ENCODE measurements at regions not wholly inside any gene's neighbourhood (a gene's known extent, or its start where the extent isn't known, plus 50 kb on each side); places are given as distances from the start of the nearest gene placed in this dataset.

GRCh38 chr13:109971006-109971405, 184.6 kb upstream of the IRS2 start:
- Histone ChIP-seq H4K8ac (ENCODE audit: extremely low read depth, insufficient read depth, low read length) (no peak overlapping the region), H2BK15ac (ENCODE audit: low read length) (no peak overlapping the region), H3K27me3 (replicated peaks in 1 of 4; ENCODE audit: control insufficient read depth in 3 of 4, extremely low read depth in 1 of 4, insufficient read depth in 3 of 4, low read length in 3 of 4) (no peaks in the 10 kb centered on the region), H2BK12ac (ENCODE audit: low read depth, low read length) (no peak overlapping the region), H2BK120ac (replicated peaks; ENCODE audit: low read depth, low read length) (no peak overlapping the region), H4K20me1 (replicated peaks in 1 of 2; ENCODE audit: control insufficient read depth in 1 of 2, insufficient read depth in 2 of 2, low read length in 2 of 2) (no peaks in the 10 kb centered on the region), H2BK5ac (ENCODE audit: low read depth, low read length) (no peak overlapping the region), H3K79me1 (ENCODE audit: low read depth, low read length) (no peaks in the 10 kb centered on the region), H3K36me3 (ENCODE audit: control insufficient read depth in 2 of 4, insufficient read depth in 4 of 4, low read length in 3 of 4) (no peaks in the 10 kb centered on the region), H2BK20ac (ENCODE audit: low read length) (no peak overlapping the region), H3K14ac (ENCODE audit: insufficient read length) (no peak overlapping the region), H2AFZ (ENCODE audit: low read length) (no peak overlapping the region), H3K56ac (replicated peaks; ENCODE audit: insufficient read length, low read depth, low read length) (no peak overlapping the region), H3K79me2 (ENCODE audit: control insufficient read depth in 1 of 2, insufficient read depth in 2 of 2, low read length in 2 of 2) (no peaks in the 10 kb centered on the region), H3K9ac (replicated peaks in 1 of 4; ENCODE audit: extremely low read depth in 1 of 4, low read depth in 3 of 4, low read length in 3 of 4) (no peak overlapping the region), H3K23me2 (ENCODE audit: low read depth, low read length) (no peaks in the 10 kb centered on the region), H3K4me3 (ENCODE audit: extremely low read depth in 1 of 4, insufficient read depth in 2 of 4, low read depth in 3 of 4, low read length in 4 of 4) (no peak overlapping the region), H3K4ac (replicated peaks; ENCODE audit: insufficient read length, low read depth, low read length) (no peak overlapping the region), H3K23ac (ENCODE audit: insufficient read length) (no peak overlapping the region), H3K4me1 (replicated peaks in 1 of 4; ENCODE audit: control insufficient read depth in 3 of 4, insufficient read depth in 4 of 4, low read length in 3 of 4) (no peaks in the 10 kb centered on the region), H3K27ac (ENCODE audit: low read depth, low read length) (no peak overlapping the region), H3K9me3 (ENCODE audit: insufficient read depth in 2 of 2, low read depth in 1 of 2, low read length in 1 of 2) (peaks cover 3 to 9% of the 10 kb centered on the region in 2 experiments; a peak in 1 of 4 replicates), H4K5ac (ENCODE audit: insufficient read length, low read depth, low read length) (no peak overlapping the region), H3K18ac (ENCODE audit: extremely low read depth, low read length) (no peak overlapping the region), H3K4me2 (ENCODE audit: insufficient read depth in 1 of 2, low read depth in 2 of 2, low read length in 2 of 2) (no peak overlapping the region), H2AK5ac (ENCODE audit: low read depth, low read length) (no peak overlapping the region), H4K91ac (replicated peaks; ENCODE audit: insufficient read length, low read length) (no peak overlapping the region)
- ChIA-PET POLR2A (ENCODE audit: partially characterized antibody) (no interaction called here), CTCF (ENCODE audit: partially characterized antibody) (no interaction called here)
- DNase-seq (ENCODE audit: low read depth in 1 of 2, low spot score in 2 of 2) (no peak), FAIRE-seq (no peak)
- WGBS, 2 experiments (ENCODE audit: extremely low coverage in 1 of 2, insufficient coverage in 1 of 2, insufficient read length in 1 of 2, insufficient replicate concordance in 2 of 2, low coverage in 1 of 2, low lambda C conversion rate in 2 of 2, missing lambda C conversion rate in 1 of 2) = 83% methylated on average over 7 of the region's 7 CpGs; no CpG with 5 or more reads in 1 of the 2 experiments
- TF ChIP-seq CHD2 (IDR thresholded peaks at IDR 0.05; ENCODE audit: low read length) (no peak), BCL11A (IDR thresholded peaks at IDR 0.05; ENCODE audit: low read depth in 2 of 2, low read length in 2 of 2) (no peak), HDAC6 (IDR thresholded peaks at IDR 0.05; ENCODE audit: low read depth, low read length) (no peak), SIRT6 (IDR thresholded peaks at IDR 0.05; ENCODE audit: low read length) (no peak), SP4 (IDR thresholded peaks at IDR 0.05; ENCODE audit: low read length) (no peak), ZNF274 (IDR thresholded peaks at IDR 0.05; ENCODE audit: borderline replicate concordance, extremely low read depth, low read length) (no peak), KDM5A (IDR thresholded peaks at IDR 0.05; ENCODE audit: low read length) (no peak), POU5F1 (IDR thresholded peaks at IDR 0.05; ENCODE audit: low read depth, low read length) (no peak), MAFK (IDR thresholded peaks at IDR 0.05; ENCODE audit: low read depth, low read length) (no peak), SIN3A (conservative IDR thresholded peaks at IDR 0.05 in 1 of 2, IDR thresholded peaks at IDR 0.05 in 1 of 2; ENCODE audit: low read depth in 1 of 2, low read length in 2 of 2) (no peak), SIX5 (IDR thresholded peaks at IDR 0.05; ENCODE audit: low read depth, low read length) (no peak), MAX (IDR thresholded peaks at IDR 0.05) (no peak), YY1 (IDR thresholded peaks at IDR 0.05; ENCODE audit: low read depth, low read length) (no peak), SRF (IDR thresholded peaks at IDR 0.05; ENCODE audit: low read depth, low read length) (no peak), TBP (IDR thresholded peaks at IDR 0.05; ENCODE audit: low read depth, low read length) (no peak), CREB1 (IDR thresholded peaks at IDR 0.05) (no peak), EP300 (IDR thresholded peaks at IDR 0.05; ENCODE audit: borderline replicate concordance in 1 of 2, low read depth in 2 of 2, low read length in 2 of 2) (no peak)

Measured in H1 (cell line).